ENCODE measurements at regions not wholly inside any gene's neighbourhood (a gene's known extent, or its start where the extent isn't known, plus 50 kb on each side); places are given as distances from the start of the nearest gene placed in this dataset.

- Mint-ChIP-seq H3K9me3 (ENCODE audit: unreplicated experiment) (peaks cover 4% of the 10 kb centered on the region), H3K4me1 (ENCODE audit: low read depth, unreplicated experiment) (no peaks in the 10 kb centered on the region), H3K36me3 (ENCODE audit: insufficient read depth, unreplicated experiment) (no peaks in the 10 kb centered on the region), H3K27me3 (ENCODE audit: insufficient read depth, unreplicated experiment) (no peaks in the 10 kb centered on the region), H3K27ac (ENCODE audit: unreplicated experiment) (no peak overlapping the region), H3K4me3 (ENCODE audit: unreplicated experiment) (no peak overlapping the region)
- ChIA-PET CTCF (no interaction called here), POLR2A (no interaction called here)
- BruUV-seq (replicated peaks): no TSS peak
- Histone ChIP-seq H3K4me1 (no peaks in the 10 kb centered on the region), H3K4me3 (ENCODE audit: low read depth, low read length) (no peak overlapping the region), H3K27me3 (replicated peaks; ENCODE audit: control insufficient read depth, insufficient read depth, low read length) (no peaks in the 10 kb centered on the region), H3K36me3 (ENCODE audit: control insufficient read depth, insufficient read depth, low read length) (no peaks in the 10 kb centered on the region), H3K9me3 (no peaks in the 10 kb centered on the region; the same call in 1 of the 2 replicates)
- DNase-seq: no peak
- no peak for TF ChIP-seq CTCF (IDR thresholded peaks at IDR 0.05; ENCODE audit: insufficient read depth in 1 of 2, low read depth in 1 of 2, low read length in 1 of 2, severe bottlenecking in 1 of 2, unreplicated experiment in 1 of 2)
- intact Hi-C loops (cut with micrococcal nuclease; ENCODE audit: unreplicated experiment): no loop called here
Observed at GRCh38 chr1:5765483-5765882, 226.7 kb downstream of the NPHP4 start.

- Histone ChIP-seq H3K36me3 (ENCODE audit: control insufficient read depth, insufficient read depth, low read length) (no peaks in the 10 kb centered on the region), H3K4me1 (no peaks in the 10 kb centered on the region), H3K27me3 (replicated peaks; ENCODE audit: control insufficient read depth, insufficient read depth, low read length) (no peaks in the 10 kb centered on the region), H3K9me3 (no peaks in the 10 kb centered on the region; the same call in 1 of the 2 replicates), H3K4me3 (ENCODE audit: low read depth, low read length) (no peak overlapping the region)
- no peaks in the 10 kb centered on the region for H3K36me3 Mint-ChIP-seq (ENCODE audit: insufficient read depth, unreplicated experiment)
- no peak for TF ChIP-seq CTCF (IDR thresholded peaks at IDR 0.05; ENCODE audit: insufficient read depth in 1 of 2, low read depth in 1 of 2, low read length in 1 of 2, severe bottlenecking in 1 of 2, unreplicated experiment in 1 of 2)
- no TSS peak for BruUV-seq (replicated peaks)
- H3K9me3 Mint-ChIP-seq (ENCODE audit: unreplicated experiment): peaks cover 10% of the 10 kb centered on the region
- H3K27ac Mint-ChIP-seq (ENCODE audit: unreplicated experiment): no peak overlapping the region
- ChIA-PET CTCF (interaction anchor here (1.7 kb wide), 1 partner anchor 19 kb away, joined by 3 read pairs; no protein-coding TSS in a partner anchor), POLR2A (no interaction called here)
- no peak overlapping the region for H3K4me3 Mint-ChIP-seq (ENCODE audit: unreplicated experiment)
- no peaks in the 10 kb centered on the region for H3K27me3 Mint-ChIP-seq (ENCODE audit: insufficient read depth, unreplicated experiment)
- intact Hi-C loops (cut with micrococcal nuclease; ENCODE audit: unreplicated experiment): no loop called here
- no peaks in the 10 kb centered on the region for H3K4me1 Mint-ChIP-seq (ENCODE audit: low read depth, unreplicated experiment)
- no peak for DNase-seq
Observed at GRCh38 chr1:5764959-5765358, 227.3 kb downstream of the NPHP4 start.

- H3K4me3 Mint-ChIP-seq (ENCODE audit: unreplicated experiment): no peak overlapping the region
- POLR2A ChIA-PET: no interaction called here
- intact Hi-C loops (cut with micrococcal nuclease; ENCODE audit: unreplicated experiment): no loop called here
- H3K9me3 Mint-ChIP-seq (ENCODE audit: unreplicated experiment): peaks cover 10% of the 10 kb centered on the region
- BruUV-seq (replicated peaks): no TSS peak
- H3K9me3 ChIP-seq: no peaks in the 10 kb centered on the region; the same call in 1 of the 2 replicates
- H3K36me3 Mint-ChIP-seq (ENCODE audit: insufficient read depth, unreplicated experiment): no peaks in the 10 kb centered on the region
- H3K27me3 ChIP-seq (replicated peaks; ENCODE audit: control insufficient read depth, insufficient read depth, low read length): no peaks in the 10 kb centered on the region
- DNase-seq: no peak
- TF ChIP-seq CTCF (IDR thresholded peaks at IDR 0.05; ENCODE audit: insufficient read depth in 1 of 2, low read depth in 1 of 2, low read length in 1 of 2, severe bottlenecking in 1 of 2, unreplicated experiment in 1 of 2): no peak
- H3K36me3 ChIP-seq (ENCODE audit: control insufficient read depth, insufficient read depth, low read length): no peaks in the 10 kb centered on the region
- H3K27ac Mint-ChIP-seq (ENCODE audit: unreplicated experiment): no peak overlapping the region
- CTCF ChIA-PET: interaction anchor here (1.7 kb wide), 1 partner anchor 19 kb away, joined by 3 read pairs; no protein-coding TSS in a partner anchor
- no peaks in the 10 kb centered on the region for H3K4me1 ChIP-seq
- no peaks in the 10 kb centered on the region for H3K4me1 Mint-ChIP-seq (ENCODE audit: low read depth, unreplicated experiment)
- peaks cover 3% of the 10 kb centered on the region for H3K27me3 Mint-ChIP-seq (ENCODE audit: insufficient read depth, unreplicated experiment)
- H3K4me3 ChIP-seq (ENCODE audit: low read depth, low read length): no peak overlapping the region
Observed at GRCh38 chr1:5764464-5764863, 227.8 kb downstream of the NPHP4 start.

Measured in Caco-2 (cell line).